ENCODE measurements at regions not wholly inside any gene's neighbourhood (a gene's known extent, or its start where the extent isn't known, plus 50 kb on each side); places are given as distances from the start of the nearest gene placed in this dataset.

GRCh38 chr5:166068547-166069335, 2222.7 kb upstream of the WWC1 start:
- H2AFZ ChIP-seq (ENCODE audit: control insufficient read depth, low read length): no peak overlapping the region
- H4K20me1 ChIP-seq (ENCODE audit: control insufficient read depth, extremely low read depth, insufficient read depth, low read length): no peaks in the 10 kb centered on the region
- H3K27me3 ChIP-seq (ENCODE audit: control insufficient read depth, extremely low read depth, insufficient read depth, low read length): no peaks in the 10 kb centered on the region
- no peak overlapping the region for H3K27ac ChIP-seq (ENCODE audit: control insufficient read depth, insufficient read depth, low read length)
- H3K9me3 ChIP-seq (ENCODE audit: control insufficient read depth, low read depth, low read length): no peaks in the 10 kb centered on the region
- no peak for TF ChIP-seq EZH2 (IDR thresholded peaks at IDR 0.05; ENCODE audit: low read length)
- TF ChIP-seq CTCF (optimal IDR thresholded peaks at IDR 0.05 in 1 of 3, IDR thresholded peaks at IDR 0.05 in 1 of 3, conservative IDR thresholded peaks at IDR 0.05 in 1 of 3; ENCODE audit: extremely low read depth in 1 of 3, insufficient read depth in 2 of 3, low read length in 3 of 3): no peak
- no peaks in the 10 kb centered on the region for H3K4me1 ChIP-seq (ENCODE audit: control insufficient read depth, extremely low read depth, insufficient read depth, low read length)
- H3K36me3 ChIP-seq (ENCODE audit: control insufficient read depth in 2 of 2, extremely low read depth in 1 of 2, insufficient read depth in 2 of 2, low read length in 2 of 2): no peaks in the 10 kb centered on the region
- no peak overlapping the region for H3K4me3 ChIP-seq (ENCODE audit: control insufficient read depth in 2 of 3, extremely low read depth in 1 of 3, insufficient read depth in 2 of 3, low read depth in 1 of 3, low read length in 3 of 3)
- H3K79me2 ChIP-seq (ENCODE audit: control insufficient read depth, insufficient read depth, low read length): no peaks in the 10 kb centered on the region
- no peak for FAIRE-seq
- dilution Hi-C loops (cut with MboI; ENCODE audit: extremely low pct_ligation_motif_present, low sequenced_read_pairs): no loop called here
- H3K4me2 ChIP-seq (ENCODE audit: control insufficient read depth, extremely low read depth, insufficient read depth, low read depth, low read length): no peak overlapping the region
- DNase-seq (ENCODE audit: low read depth, low spot score): no peak
- no peaks in the 10 kb centered on the region for H3K9me1 ChIP-seq (ENCODE audit: control insufficient read depth, extremely low read depth, insufficient read depth, low read length)
- no peak overlapping the region for H3K9ac ChIP-seq (ENCODE audit: control insufficient read depth, extremely low read depth, insufficient read depth, low read length)

- H4K20me1 ChIP-seq (ENCODE audit: control insufficient read depth, extremely low read depth, insufficient read depth, low read length): no peaks in the 10 kb centered on the region
Observed at GRCh38 chr5:166073901-166074581, 2217.4 kb upstream of the WWC1 start.

More at GRCh38 chr5:166073901-166074581, 2217.4 kb upstream of the WWC1 start:
- H3K9me1 ChIP-seq (ENCODE audit: control insufficient read depth, extremely low read depth, insufficient read depth, low read length): no peaks in the 10 kb centered on the region
- no peak overlapping the region for H3K9ac ChIP-seq (ENCODE audit: control insufficient read depth, extremely low read depth, insufficient read depth, low read length)
- DNase-seq (ENCODE audit: low read depth, low spot score): no peak
- no peaks in the 10 kb centered on the region for H3K79me2 ChIP-seq (ENCODE audit: control insufficient read depth, insufficient read depth, low read length)
- FAIRE-seq: no peak
- TF ChIP-seq EZH2 (IDR thresholded peaks at IDR 0.05; ENCODE audit: low read length) (no peak), CTCF (optimal IDR thresholded peaks at IDR 0.05 in 1 of 3, IDR thresholded peaks at IDR 0.05 in 1 of 3, conservative IDR thresholded peaks at IDR 0.05 in 1 of 3; ENCODE audit: extremely low read depth in 1 of 3, insufficient read depth in 2 of 3, low read length in 3 of 3) (no peak)
- no peak overlapping the region for H2AFZ ChIP-seq (ENCODE audit: control insufficient read depth, low read length)
- no peak overlapping the region for H3K27ac ChIP-seq (ENCODE audit: control insufficient read depth, insufficient read depth, low read length)
- H3K9me3 ChIP-seq (ENCODE audit: control insufficient read depth, low read depth, low read length): no peaks in the 10 kb centered on the region
- H3K27me3 ChIP-seq (ENCODE audit: control insufficient read depth, extremely low read depth, insufficient read depth, low read length): no peaks in the 10 kb centered on the region
- no peaks in the 10 kb centered on the region for H3K4me1 ChIP-seq (ENCODE audit: control insufficient read depth, extremely low read depth, insufficient read depth, low read length)
- dilution Hi-C loops (cut with MboI; ENCODE audit: extremely low pct_ligation_motif_present, low sequenced_read_pairs): no loop called here
- no peak overlapping the region for H3K4me2 ChIP-seq (ENCODE audit: control insufficient read depth, extremely low read depth, insufficient read depth, low read depth, low read length)
- H3K4me3 ChIP-seq (ENCODE audit: control insufficient read depth in 2 of 3, extremely low read depth in 1 of 3, insufficient read depth in 2 of 3, low read depth in 1 of 3, low read length in 3 of 3): no peak overlapping the region
- H3K36me3 ChIP-seq (ENCODE audit: control insufficient read depth in 2 of 2, extremely low read depth in 1 of 2, insufficient read depth in 2 of 2, low read length in 2 of 2): no peaks in the 10 kb centered on the region

Data from keratinocyte (primary cell).